ENCODE measurements at regions not wholly inside any gene's neighbourhood (a gene's known extent, or its start where the extent isn't known, plus 50 kb on each side); places are given as distances from the start of the nearest gene placed in this dataset.
"Not testable (repeated sequence)": the region's sequence is repeated elsewhere in the genome, so short reads cannot be mapped to it uniquely, and the experiment has no call there.

GRCh38 chr12:91887957-91888356 is 257.7 kb downstream of the BTG1 start:
- DNase-seq (ENCODE audit: low read depth in 3 of 3), result no peak

GRCh38 chr12:91885851-91886731 is 259.6 kb downstream of the BTG1 start:
- DNase-seq (ENCODE audit: low read depth in 3 of 3), result no peak

- no peak for DNase-seq (ENCODE audit: low read depth in 3 of 3)
Observed at GRCh38 chr12:91884230-91884629, 261.4 kb downstream of the BTG1 start.

GRCh38 chr12:91883811-91884210 is 261.8 kb downstream of the BTG1 start:
- no peak for DNase-seq (ENCODE audit: low read depth in 3 of 3)

- no peak for DNase-seq (ENCODE audit: low read depth in 3 of 3)
Observed at GRCh38 chr12:91882910-91883309, 262.7 kb downstream of the BTG1 start.

- no peak for DNase-seq (ENCODE audit: low read depth in 3 of 3)
Observed at GRCh38 chr12:91880528-91880927, 265.1 kb downstream of the BTG1 start.

- peak in 2 of 3 donors; percentile 10 to 11 for DNase-seq (ENCODE audit: low read depth in 3 of 3)
Observed at GRCh38 chr12:91877456-91878235, 268.0 kb downstream of the BTG1 start.

GRCh38 chr12:91877022-91877421 is 268.6 kb downstream of the BTG1 start:
- DNase-seq (ENCODE audit: low read depth in 3 of 3), result peak; percentile 57 to 81 (median 61)

GRCh38 chr12:91875671-91876070 is 270.0 kb downstream of the BTG1 start:
- DNase-seq (ENCODE audit: low read depth in 3 of 3), result not testable (repeated sequence)

GRCh38 chr12:91874086-91874865 is 271.4 kb downstream of the BTG1 start:
- no peak for DNase-seq (ENCODE audit: low read depth in 3 of 3)

GRCh38 chr12:91871751-91872150 is 273.9 kb downstream of the BTG1 start:
- no peak for DNase-seq (ENCODE audit: low read depth in 3 of 3)

GRCh38 chr12:91870872-91871707 is 274.6 kb downstream of the BTG1 start:
- DNase-seq (ENCODE audit: low read depth in 3 of 3), result no peak

GRCh38 chr12:91868054-91868453 is 277.6 kb downstream of the BTG1 start:
- no peak for DNase-seq (ENCODE audit: low read depth in 3 of 3)

- no peak for DNase-seq (ENCODE audit: low read depth in 3 of 3)
Observed at GRCh38 chr12:91866566-91866965, 279.1 kb downstream of the BTG1 start.

GRCh38 chr12:91863702-91864101 is 281.9 kb downstream of the BTG1 start:
- no peak for DNase-seq (ENCODE audit: low read depth in 3 of 3)

GRCh38 chr12:91861554-91861953 is 284.1 kb downstream of the BTG1 start:
- DNase-seq (ENCODE audit: low read depth in 3 of 3), result no peak

- no peak for DNase-seq (ENCODE audit: low read depth in 3 of 3)
Observed at GRCh38 chr12:91859347-91859746, 286.3 kb downstream of the BTG1 start.

GRCh38 chr12:91857813-91858542 is 287.7 kb downstream of the BTG1 start:
- DNase-seq (ENCODE audit: low read depth in 3 of 3), result no peak

GRCh38 chr12:91854725-91855124 is 290.9 kb downstream of the BTG1 start:
- no peak for DNase-seq (ENCODE audit: low read depth in 3 of 3)

- no peak for DNase-seq (ENCODE audit: low read depth in 3 of 3)
Observed at GRCh38 chr12:91853350-91854127, 292.1 kb downstream of the BTG1 start.
